NCI-H460 (cell line): ENCODE measurements at regions not wholly inside any gene's neighbourhood (a gene's known extent, or its start where the extent isn't known, plus 50 kb on each side); places are given as distances from the start of the nearest gene placed in this dataset.
"Not testable (repeated sequence)": the region's sequence is repeated elsewhere in the genome, so short reads cannot be mapped to it uniquely, and the experiment has no call there.

Experiments
- DNase-seq: peaks from one replicate; pipeline ENCODE4 v3.0.0-alpha.2; 2016; ENCODE audit warnings: low read depth; ENCODE audit errors: extremely low read depth

GRCh38 chr15:26280281-26280680, 417.2 kb upstream of the ATP10A start:
- no peak for DNase-seq

GRCh38 chr15:26261966-26262365, 398.8 kb upstream of the ATP10A start:
- no peak for DNase-seq

GRCh38 chr15:26261413-26261812, 398.3 kb upstream of the ATP10A start:
- DNase-seq = no peak

GRCh38 chr15:26260517-26261133, 397.5 kb upstream of the ATP10A start:
- DNase-seq = no peak

GRCh38 chr15:26259581-26259980, 396.5 kb upstream of the ATP10A start:
- no peak for DNase-seq

GRCh38 chr15:26244782-26245181, 381.7 kb upstream of the ATP10A start:
- DNase-seq = not testable (repeated sequence)

- no peak for DNase-seq
These were observed 380.3 kb upstream of the ATP10A start for GRCh38 chr15:26243382-26243781.

GRCh38 chr15:26242565-26243071, 379.5 kb upstream of the ATP10A start:
- DNase-seq = no peak

- no peak for DNase-seq
These were observed 372.7 kb upstream of the ATP10A start for GRCh38 chr15:26235864-26236263.

- no peak for DNase-seq
These were observed 372.0 kb upstream of the ATP10A start for GRCh38 chr15:26234976-26235767.

- DNase-seq = no peak
These were observed 369.6 kb upstream of the ATP10A start for GRCh38 chr15:26232691-26233090.

GRCh38 chr15:26231096-26231495, 368.0 kb upstream of the ATP10A start:
- DNase-seq = no peak

- DNase-seq = no peak
These were observed 361.1 kb upstream of the ATP10A start for GRCh38 chr15:26224266-26224665.

- DNase-seq = no peak
These were observed 360.6 kb upstream of the ATP10A start for GRCh38 chr15:26223720-26224119.

GRCh38 chr15:26222781-26223180, 359.7 kb upstream of the ATP10A start:
- no peak for DNase-seq

GRCh38 chr15:26217043-26217442, 353.9 kb upstream of the ATP10A start:
- DNase-seq = not testable (repeated sequence)

GRCh38 chr15:26214290-26214689, 351.2 kb upstream of the ATP10A start:
- no peak for DNase-seq

- no peak for DNase-seq
These were observed 350.3 kb upstream of the ATP10A start for GRCh38 chr15:26213427-26213826.

- DNase-seq = no peak
These were observed 349.0 kb upstream of the ATP10A start for GRCh38 chr15:26212109-26212508.

GRCh38 chr15:26210980-26211379, 347.9 kb upstream of the ATP10A start:
- DNase-seq = no peak

- no peak for DNase-seq
These were observed 338.2 kb upstream of the ATP10A start for GRCh38 chr15:26201177-26201858.

GRCh38 chr15:26200427-26200826, 337.3 kb upstream of the ATP10A start:
- no peak for DNase-seq
